HUES6 (cell line): ENCODE measurements at regions not wholly inside any gene's neighbourhood (a gene's known extent, or its start where the extent isn't known, plus 50 kb on each side); places are given as distances from the start of the nearest gene placed in this dataset.

Experiments
- H3K27ac ChIP-seq: 2 replicates; pipeline ENCODE4 v1.7.0; 2013; ENCODE audit warnings: low read depth, mild to moderate bottlenecking, low read length, inconsistent platforms
- H3K27me3 ChIP-seq: 2 replicates; pipeline ENCODE4 v1.6.1; 2013; ENCODE audit warnings: low read length; ENCODE audit not compliant: control insufficient read depth, insufficient read depth
- H3K36me3 ChIP-seq: 2 replicates; pipeline ENCODE4 v1.6.1; 2013; ENCODE audit warnings: low read length; ENCODE audit not compliant: control insufficient read depth, insufficient read depth
- H3K4me1 ChIP-seq: 2 replicates; pipeline ENCODE4 v1.6.1; 2013; ENCODE audit warnings: low read length; ENCODE audit not compliant: control insufficient read depth, insufficient read depth
- H3K4me3 ChIP-seq: 2 replicates; pipeline ENCODE4 v1.5.1; 2013; ENCODE audit warnings: low read depth, low read length
- H3K9ac ChIP-seq: one replicate; pipeline ENCODE4 v1.6.1; 2013; ENCODE audit warnings: mild to moderate bottlenecking, low read length
- H3K9me3 ChIP-seq: 2 replicates; pipeline ENCODE4 v1.6.1; 2013; ENCODE audit warnings: low read depth, low read length; ENCODE audit not compliant: control insufficient read depth, insufficient read depth

- no peaks in the 10 kb centered on the region for H3K4me1 ChIP-seq
- H3K27ac ChIP-seq: no peak overlapping the region
- no peaks in the 10 kb centered on the region for H3K27me3 ChIP-seq
- H3K4me3 ChIP-seq: no peak overlapping the region
- H3K9me3 ChIP-seq: no peaks in the 10 kb centered on the region
- H3K9ac ChIP-seq: no peak overlapping the region
- no peaks in the 10 kb centered on the region for H3K36me3 ChIP-seq
These were observed 256.6 kb upstream of the NCKAP5 start for GRCh38 chr2:133824869-133825268.

DNA sequence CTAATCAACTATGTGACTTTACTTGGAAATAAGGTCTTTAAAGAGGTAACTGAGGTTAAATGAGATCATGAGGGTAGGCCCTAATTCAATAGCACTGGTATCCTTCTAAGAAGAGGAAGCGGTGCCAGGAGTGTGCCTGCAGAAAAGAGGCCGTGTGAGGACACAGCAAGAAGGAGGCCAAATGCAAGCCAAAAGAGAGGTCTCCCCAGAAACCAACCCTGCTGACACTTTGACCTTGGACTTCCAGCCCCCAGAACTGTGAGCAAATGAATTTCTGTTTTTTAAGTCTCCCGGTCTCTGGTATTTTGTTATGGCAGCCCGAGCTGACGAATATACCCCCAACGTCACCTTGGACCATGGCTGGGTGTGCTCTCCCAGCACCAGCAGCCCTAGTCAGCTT lies 257.5 kb upstream of the NCKAP5 start:
- no peak overlapping the region for H3K4me3 ChIP-seq
- no peak overlapping the region for H3K9ac ChIP-seq
- no peaks in the 10 kb centered on the region for H3K4me1 ChIP-seq
- H3K36me3 ChIP-seq: no peaks in the 10 kb centered on the region
- no peaks in the 10 kb centered on the region for H3K9me3 ChIP-seq
- no peak overlapping the region for H3K27ac ChIP-seq
- no peaks in the 10 kb centered on the region for H3K27me3 ChIP-seq

- Histone ChIP-seq H3K4me3 (no peak overlapping the region), H3K27ac (no peak overlapping the region), H3K27me3 (no peaks in the 10 kb centered on the region), H3K4me1 (no peaks in the 10 kb centered on the region), H3K36me3 (no peaks in the 10 kb centered on the region), H3K9me3 (no peaks in the 10 kb centered on the region; the same call in 1 of the 2 replicates), H3K9ac (no peak overlapping the region)
These were observed 260.6 kb upstream of the NCKAP5 start for GRCh38 chr2:133828913-133829312.

DNA sequence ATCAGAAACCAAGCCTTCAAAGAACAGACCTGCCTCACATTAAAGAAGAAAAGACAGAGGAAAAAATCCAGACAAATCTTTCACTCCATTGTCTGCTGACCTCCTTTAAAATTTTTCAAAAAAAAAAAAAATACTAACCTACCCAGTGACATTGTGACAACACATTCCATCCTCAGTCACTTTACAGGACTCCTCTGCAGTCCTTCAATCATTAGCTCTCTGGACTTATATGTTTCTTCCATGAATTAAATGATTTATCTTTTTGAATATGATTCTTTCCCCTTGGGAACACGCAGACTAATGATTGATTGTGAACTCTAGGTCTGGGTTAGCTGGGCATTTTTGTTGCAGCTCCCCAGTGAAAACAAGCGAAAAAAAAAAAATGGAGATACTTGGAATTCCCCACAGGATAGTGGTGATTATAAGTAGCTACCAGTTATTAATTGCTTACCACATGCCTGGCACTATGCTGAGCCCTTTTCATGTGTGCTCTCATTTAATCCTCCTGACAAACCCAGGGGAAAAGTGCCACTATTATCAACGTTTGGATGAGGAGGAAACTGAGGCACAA lies 261.3 kb upstream of the NCKAP5 start:
- Histone ChIP-seq H3K4me1 (no peaks in the 10 kb centered on the region), H3K9me3 (no peaks in the 10 kb centered on the region; the same call in 1 of the 2 replicates)

GRCh38 chr2:133833746-133834145 lies 265.5 kb upstream of the NCKAP5 start:
- Histone ChIP-seq H3K36me3 (no peaks in the 10 kb centered on the region), H3K4me3 (no peak overlapping the region), H3K9ac (no peak overlapping the region), H3K9me3 (no peaks in the 10 kb centered on the region; the same call in 1 of the 2 replicates), H3K4me1 (no peaks in the 10 kb centered on the region), H3K27me3 (no peaks in the 10 kb centered on the region), H3K27ac (no peak overlapping the region)

More for the DNA sequence above, 261.3 kb upstream of the NCKAP5 start:
- Histone ChIP-seq H3K36me3 (no peaks in the 10 kb centered on the region), H3K4me3 (no peak overlapping the region), H3K9ac (no peak overlapping the region), H3K27ac (no peak overlapping the region), H3K27me3 (no peaks in the 10 kb centered on the region)

- Histone ChIP-seq H3K4me1 (no peaks in the 10 kb centered on the region), H3K27me3 (no peaks in the 10 kb centered on the region), H3K27ac (no peak overlapping the region), H3K9ac (no peak overlapping the region), H3K9me3 (no peaks in the 10 kb centered on the region; the same call in 1 of the 2 replicates), H3K4me3 (no peak overlapping the region), H3K36me3 (no peaks in the 10 kb centered on the region)
These were observed 267.8 kb upstream of the NCKAP5 start for GRCh38 chr2:133835821-133836619.

- no peak overlapping the region for H3K9ac ChIP-seq
- H3K4me3 ChIP-seq: no peak overlapping the region
- no peak overlapping the region for H3K27ac ChIP-seq
- no peaks in the 10 kb centered on the region for H3K4me1 ChIP-seq
- H3K9me3 ChIP-seq: no peaks in the 10 kb centered on the region; the same call in 1 of the 2 replicates
- H3K36me3 ChIP-seq: no peaks in the 10 kb centered on the region
- H3K27me3 ChIP-seq: no peaks in the 10 kb centered on the region
These were observed 268.6 kb upstream of the NCKAP5 start for GRCh38 chr2:133836691-133837345.

GRCh38 chr2:133837441-133838094 lies 269.3 kb upstream of the NCKAP5 start:
- no peaks in the 10 kb centered on the region for H3K4me1 ChIP-seq
- no peaks in the 10 kb centered on the region for H3K27me3 ChIP-seq
- no peaks in the 10 kb centered on the region for H3K36me3 ChIP-seq
- no peak overlapping the region for H3K4me3 ChIP-seq
- no peaks in the 10 kb centered on the region; the same call in 1 of the 2 replicates for H3K9me3 ChIP-seq
- no peak overlapping the region for H3K9ac ChIP-seq
- no peak overlapping the region for H3K27ac ChIP-seq

- Histone ChIP-seq H3K27ac (no peak overlapping the region), H3K27me3 (no peaks in the 10 kb centered on the region), H3K9me3 (no peaks in the 10 kb centered on the region), H3K36me3 (no peaks in the 10 kb centered on the region), H3K4me1 (no peaks in the 10 kb centered on the region), H3K4me3 (no peak overlapping the region), H3K9ac (no peak overlapping the region)
These were observed 270.5 kb upstream of the NCKAP5 start for GRCh38 chr2:133838642-133839365.

- H3K9me3 ChIP-seq: no peaks in the 10 kb centered on the region
- no peaks in the 10 kb centered on the region for H3K4me1 ChIP-seq
- H3K36me3 ChIP-seq: no peaks in the 10 kb centered on the region
- H3K27me3 ChIP-seq: no peaks in the 10 kb centered on the region
- H3K4me3 ChIP-seq: no peak overlapping the region
- H3K27ac ChIP-seq: no peak overlapping the region
- H3K9ac ChIP-seq: no peak overlapping the region
These were observed 271.4 kb upstream of the NCKAP5 start for GRCh38 chr2:133839677-133840076.
